ENCODE measurements at regions not wholly inside any gene's neighbourhood (a gene's known extent, or its start where the extent isn't known, plus 50 kb on each side); places are given as distances from the start of the nearest gene placed in this dataset.

GRCh38 chr9:27864644-27865438 is 291.6 kb upstream of the C9orf72 start:
- H3K27ac ChIP-seq (ENCODE audit: control insufficient read depth, insufficient read depth, low read length) = no peak overlapping the region
- H3K4me2 ChIP-seq (ENCODE audit: control insufficient read depth, extremely low read depth, insufficient read depth, low read depth, low read length) = no peak overlapping the region
- H3K9me3 ChIP-seq (ENCODE audit: control insufficient read depth, low read depth, low read length) = no peaks in the 10 kb centered on the region
- no peaks in the 10 kb centered on the region for H3K27me3 ChIP-seq (ENCODE audit: control insufficient read depth, extremely low read depth, insufficient read depth, low read length)
- no peak overlapping the region for H2AFZ ChIP-seq (ENCODE audit: control insufficient read depth, low read length)
- no peak overlapping the region for H3K9ac ChIP-seq (ENCODE audit: control insufficient read depth, extremely low read depth, insufficient read depth, low read length)
- no peak for FAIRE-seq
- H4K20me1 ChIP-seq (ENCODE audit: control insufficient read depth, extremely low read depth, insufficient read depth, low read length) = no peaks in the 10 kb centered on the region
- dilution Hi-C loops (cut with MboI; ENCODE audit: extremely low pct_ligation_motif_present, low sequenced_read_pairs) = no loop called here
- H3K4me3 ChIP-seq (ENCODE audit: control insufficient read depth in 2 of 3, extremely low read depth in 1 of 3, insufficient read depth in 2 of 3, low read depth in 1 of 3, low read length in 3 of 3) = no peak overlapping the region
- no peak for DNase-seq (ENCODE audit: low read depth, low spot score)
- H3K79me2 ChIP-seq (ENCODE audit: control insufficient read depth, insufficient read depth, low read length) = no peaks in the 10 kb centered on the region
- no peaks in the 10 kb centered on the region for H3K36me3 ChIP-seq (ENCODE audit: control insufficient read depth in 2 of 2, extremely low read depth in 1 of 2, insufficient read depth in 2 of 2, low read length in 2 of 2)
- peaks cover 5% of the 10 kb centered on the region for H3K4me1 ChIP-seq (ENCODE audit: control insufficient read depth, extremely low read depth, insufficient read depth, low read length)
- no peak for TF ChIP-seq EZH2 (IDR thresholded peaks at IDR 0.05; ENCODE audit: low read length)
- no peak for TF ChIP-seq CTCF (optimal IDR thresholded peaks at IDR 0.05 in 1 of 3, IDR thresholded peaks at IDR 0.05 in 1 of 3, conservative IDR thresholded peaks at IDR 0.05 in 1 of 3; ENCODE audit: extremely low read depth in 1 of 3, insufficient read depth in 2 of 3, low read length in 3 of 3)
- H3K9me1 ChIP-seq (ENCODE audit: control insufficient read depth, extremely low read depth, insufficient read depth, low read length) = no peaks in the 10 kb centered on the region

GRCh38 chr9:27866741-27867140 is 293.5 kb upstream of the C9orf72 start:
- TF ChIP-seq EZH2 (IDR thresholded peaks at IDR 0.05; ENCODE audit: low read length) = no peak
- no peak for TF ChIP-seq CTCF (optimal IDR thresholded peaks at IDR 0.05 in 1 of 3, IDR thresholded peaks at IDR 0.05 in 1 of 3, conservative IDR thresholded peaks at IDR 0.05 in 1 of 3; ENCODE audit: extremely low read depth in 1 of 3, insufficient read depth in 2 of 3, low read length in 3 of 3)
- dilution Hi-C loops (cut with MboI; ENCODE audit: extremely low pct_ligation_motif_present, low sequenced_read_pairs) = no loop called here
- no peak for FAIRE-seq
- Histone ChIP-seq H3K36me3 (ENCODE audit: control insufficient read depth in 2 of 2, extremely low read depth in 1 of 2, insufficient read depth in 2 of 2, low read length in 2 of 2) (no peaks in the 10 kb centered on the region), H3K4me1 (ENCODE audit: control insufficient read depth, extremely low read depth, insufficient read depth, low read length) (peaks cover 4% of the 10 kb centered on the region), H3K79me2 (ENCODE audit: control insufficient read depth, insufficient read depth, low read length) (no peaks in the 10 kb centered on the region), H3K4me2 (ENCODE audit: control insufficient read depth, extremely low read depth, insufficient read depth, low read depth, low read length) (no peak overlapping the region), H3K9me3 (ENCODE audit: control insufficient read depth, low read depth, low read length) (no peaks in the 10 kb centered on the region), H3K27me3 (ENCODE audit: control insufficient read depth, extremely low read depth, insufficient read depth, low read length) (no peaks in the 10 kb centered on the region), H3K27ac (ENCODE audit: control insufficient read depth, insufficient read depth, low read length) (no peak overlapping the region), H3K4me3 (ENCODE audit: control insufficient read depth in 2 of 3, extremely low read depth in 1 of 3, insufficient read depth in 2 of 3, low read depth in 1 of 3, low read length in 3 of 3) (no peak overlapping the region), H3K9me1 (ENCODE audit: control insufficient read depth, extremely low read depth, insufficient read depth, low read length) (no peaks in the 10 kb centered on the region), H3K9ac (ENCODE audit: control insufficient read depth, extremely low read depth, insufficient read depth, low read length) (no peak overlapping the region), H2AFZ (ENCODE audit: control insufficient read depth, low read length) (no peak overlapping the region), H4K20me1 (ENCODE audit: control insufficient read depth, extremely low read depth, insufficient read depth, low read length) (no peaks in the 10 kb centered on the region)
- DNase-seq (ENCODE audit: low read depth, low spot score) = no peak

All from keratinocyte (primary cell).